ENCODE measurements at regions not wholly inside any gene's neighbourhood (a gene's known extent, or its start where the extent isn't known, plus 50 kb on each side); places are given as distances from the start of the nearest gene placed in this dataset.

- no peak for TF ChIP-seq CTCF (IDR thresholded peaks at IDR 0.05)
- no peak for TF ChIP-seq POLR2A (IDR thresholded peaks at IDR 0.05)
Observed at GRCh38 chr10:83806717-83807116, 332.6 kb upstream of the GHITM start.

Measured in thyroid gland (tissue), 4 donors.